Vagina (tissue), 2 donors: ENCODE measurements at regions not wholly inside any gene's neighbourhood (a gene's known extent, or its start where the extent isn't known, plus 50 kb on each side); places are given as distances from the start of the nearest gene placed in this dataset.

Source experiments
- DNase-seq, 2 donors: peaks; one replicate each; pipeline ENCODE4 v3.0.0-alpha.2; 2017; ENCODE audit errors: extremely low spot score in 2 of 2
- H3K27ac ChIP-seq: fragments of 200-600 bp; sonication (generic); one replicate; pipeline ENCODE4 v1.5.1; 2019
- H3K27me3 ChIP-seq: fragments of 200-600 bp; sonication (generic); one replicate; pipeline ENCODE4 v1.5.1; 2019
- H3K36me3 ChIP-seq, 2 donors: fragments of 200-600 bp; sonication (generic); one replicate each; pipeline ENCODE4 v1.5.1; 2017 to 2019
- H3K4me1 ChIP-seq: fragments of 200-600 bp; sonication (generic); one replicate; pipeline ENCODE4 v1.5.1; 2019
- H3K4me3 ChIP-seq, 2 donors: fragments of 200-600 bp; sonication (generic); 1 replicate in 1 of 2; 2 replicates in 1 of 2; pipeline ENCODE4 v1.5.1; 2016 to 2019
- H3K9me3 ChIP-seq: fragments of 200-600 bp; sonication (generic); one replicate; pipeline ENCODE4 v1.5.1; 2019
- CTCF ChIP-seq, 3 experiments: fragments of 450-650 bp in 2 of 3; fragments of 200-600 bp in 1 of 3; sonication (generic) in 1 of 3; IDR thresholded peaks; one replicate each; pipeline ENCODE4 v1.5.1; 2017 to 2019; ENCODE audit warnings: antibody characterized with exemption in 3 of 3, mild to moderate bottlenecking in 2 of 3, moderate library complexity in 2 of 3
- POLR2A ChIP-seq, 2 donors: fragments of 450-650 bp; IDR thresholded peaks; one replicate each; pipeline ENCODE4 v1.6.1; 2017; ENCODE audit warnings: antibody characterized with exemption in 2 of 2, mild to moderate bottlenecking in 2 of 2, moderate library complexity in 2 of 2
- POLR2AphosphoS5 ChIP-seq, 2 donors: sonication (generic); formaldehyde crosslinking; IDR thresholded peaks; one replicate each; pipeline ENCODE4 v1.9.0; 2017; ENCODE audit warnings: antibody characterized with exemption in 2 of 2, mild to moderate bottlenecking in 2 of 2, low read depth in 1 of 2; ENCODE audit not compliant: insufficient read depth in 1 of 2
- intact Hi-C: fragments of 100-400 bp; cut with DNase I; formaldehyde crosslinking; loops from one replicate; pipeline ENCODE4 v1.15.1; 2023

- Histone ChIP-seq H3K36me3 (no peaks in the 10 kb centered on the region), H3K9me3 (no peaks in the 10 kb centered on the region), H3K4me3 (no peak overlapping the region), H3K4me1 (no peaks in the 10 kb centered on the region), H3K27me3 (no peaks in the 10 kb centered on the region), H3K27ac (no peak overlapping the region)
- DNase-seq: no peak
- intact Hi-C loops: no loop called here
- no peak for TF ChIP-seq POLR2A (IDR thresholded peaks at IDR 0.05)
- TF ChIP-seq CTCF (IDR thresholded peaks at IDR 0.05): no peak
- no peak for TF ChIP-seq POLR2AphosphoS5 (IDR thresholded peaks at IDR 0.05; ENCODE audit: insufficient read depth in 1 of 2, low read depth in 1 of 2)
Observed at GRCh38 chr12:11976005-11976404, 94.7 kb upstream of the BCL2L14 start.

- no peak for DNase-seq
- H3K27me3 ChIP-seq: no peaks in the 10 kb centered on the region
- H3K36me3 ChIP-seq: no peaks in the 10 kb centered on the region
- no peak overlapping the region for H3K27ac ChIP-seq
- no peaks in the 10 kb centered on the region for H3K4me1 ChIP-seq
- TF ChIP-seq CTCF (IDR thresholded peaks at IDR 0.05): no peak
- TF ChIP-seq POLR2AphosphoS5 (IDR thresholded peaks at IDR 0.05; ENCODE audit: insufficient read depth in 1 of 2, low read depth in 1 of 2): no peak
- TF ChIP-seq POLR2A (IDR thresholded peaks at IDR 0.05): no peak
- no peaks in the 10 kb centered on the region for H3K9me3 ChIP-seq
- intact Hi-C loops: no loop called here
- no peak overlapping the region for H3K4me3 ChIP-seq
Observed at GRCh38 chr12:11978726-11979384, 91.9 kb upstream of the BCL2L14 start.

GRCh38 chr12:11980115-11980514 is 90.6 kb upstream of the BCL2L14 start:
- intact Hi-C loops: no loop called here
- no peaks in the 10 kb centered on the region for H3K4me1 ChIP-seq
- H3K4me3 ChIP-seq: no peak overlapping the region
- H3K36me3 ChIP-seq: no peaks in the 10 kb centered on the region
- H3K27ac ChIP-seq: no peak overlapping the region
- no peaks in the 10 kb centered on the region for H3K27me3 ChIP-seq
- TF ChIP-seq POLR2A (IDR thresholded peaks at IDR 0.05) (no peak), CTCF (IDR thresholded peaks at IDR 0.05) (no peak), POLR2AphosphoS5 (IDR thresholded peaks at IDR 0.05; ENCODE audit: insufficient read depth in 1 of 2, low read depth in 1 of 2) (no peak)
- DNase-seq: no peak
- H3K9me3 ChIP-seq: no peaks in the 10 kb centered on the region

GRCh38 chr12:11981121-11981733 is 89.5 kb upstream of the BCL2L14 start:
- DNase-seq: no peak
- Histone ChIP-seq H3K27me3 (no peaks in the 10 kb centered on the region), H3K36me3 (no peaks in the 10 kb centered on the region), H3K27ac (no peak overlapping the region), H3K4me1 (no peaks in the 10 kb centered on the region), H3K4me3 (no peak overlapping the region), H3K9me3 (no peaks in the 10 kb centered on the region)
- intact Hi-C loops: no loop called here
- TF ChIP-seq POLR2AphosphoS5 (IDR thresholded peaks at IDR 0.05; ENCODE audit: insufficient read depth in 1 of 2, low read depth in 1 of 2) (no peak), CTCF (IDR thresholded peaks at IDR 0.05) (no peak), POLR2A (IDR thresholded peaks at IDR 0.05) (no peak)

GRCh38 chr12:11984417-11984816 is 86.3 kb upstream of the BCL2L14 start:
- intact Hi-C loops: no loop called here
- Histone ChIP-seq H3K27ac (no peak overlapping the region), H3K27me3 (no peaks in the 10 kb centered on the region), H3K4me1 (no peaks in the 10 kb centered on the region), H3K36me3 (no peaks in the 10 kb centered on the region), H3K4me3 (no peak overlapping the region), H3K9me3 (no peaks in the 10 kb centered on the region)
- TF ChIP-seq POLR2A (IDR thresholded peaks at IDR 0.05) (no peak), CTCF (IDR thresholded peaks at IDR 0.05) (no peak), POLR2AphosphoS5 (IDR thresholded peaks at IDR 0.05; ENCODE audit: insufficient read depth in 1 of 2, low read depth in 1 of 2) (no peak)
- DNase-seq: no peak
